GM12864 (cell line): ENCODE measurements at regions not wholly inside any gene's neighbourhood (a gene's known extent, or its start where the extent isn't known, plus 50 kb on each side); places are given as distances from the start of the nearest gene placed in this dataset.

Experiments
- DNase-seq: peaks from one replicate; pipeline ENCODE4 v3.0.0-alpha.2; 2011; ENCODE audit warnings: low read depth
- H3K4me3 ChIP-seq: 2 replicates; pipeline ENCODE4 v1.5.1; 2011; ENCODE audit warnings: mild to moderate bottlenecking, low read depth, low read length, control low read depth
- TF ChIP-seq, protein P1 (sequence below): IDR thresholded peaks from 2 replicates; pipeline ENCODE4 v1.5.1; 2011; ENCODE audit warnings: low read depth, mild to moderate bottlenecking, moderate library complexity, low read length, control low read depth, inconsistent platforms; ENCODE audit errors: missing control alignments

DNA sequence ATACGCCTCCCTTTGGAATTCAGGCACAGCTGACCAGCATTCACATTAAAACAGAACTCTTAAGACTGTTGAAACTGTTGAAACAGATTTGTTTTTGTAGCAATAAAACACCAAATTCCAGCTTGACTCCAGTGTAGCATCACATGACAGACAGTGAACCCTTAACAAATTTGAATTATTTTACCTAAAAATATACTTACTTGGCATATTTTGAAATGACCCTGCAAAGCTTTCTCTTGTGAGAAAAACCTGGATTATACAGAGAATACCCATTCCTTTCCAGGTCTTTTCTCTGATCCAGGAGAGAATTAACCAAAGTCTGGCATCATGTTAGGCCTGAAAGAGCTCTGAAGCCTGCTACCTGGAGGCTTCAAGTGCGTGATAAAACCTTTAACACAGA, 410.3 kb downstream of the FOXG1 start:
- TF ChIP-seq, protein P1, sequence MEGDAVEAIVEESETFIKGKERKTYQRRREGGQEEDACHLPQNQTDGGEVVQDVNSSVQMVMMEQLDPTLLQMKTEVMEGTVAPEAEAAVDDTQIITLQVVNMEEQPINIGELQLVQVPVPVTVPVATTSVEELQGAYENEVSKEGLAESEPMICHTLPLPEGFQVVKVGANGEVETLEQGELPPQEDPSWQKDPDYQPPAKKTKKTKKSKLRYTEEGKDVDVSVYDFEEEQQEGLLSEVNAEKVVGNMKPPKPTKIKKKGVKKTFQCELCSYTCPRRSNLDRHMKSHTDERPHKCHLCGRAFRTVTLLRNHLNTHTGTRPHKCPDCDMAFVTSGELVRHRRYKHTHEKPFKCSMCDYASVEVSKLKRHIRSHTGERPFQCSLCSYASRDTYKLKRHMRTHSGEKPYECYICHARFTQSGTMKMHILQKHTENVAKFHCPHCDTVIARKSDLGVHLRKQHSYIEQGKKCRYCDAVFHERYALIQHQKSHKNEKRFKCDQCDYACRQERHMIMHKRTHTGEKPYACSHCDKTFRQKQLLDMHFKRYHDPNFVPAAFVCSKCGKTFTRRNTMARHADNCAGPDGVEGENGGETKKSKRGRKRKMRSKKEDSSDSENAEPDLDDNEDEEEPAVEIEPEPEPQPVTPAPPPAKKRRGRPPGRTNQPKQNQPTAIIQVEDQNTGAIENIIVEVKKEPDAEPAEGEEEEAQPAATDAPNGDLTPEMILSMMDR: no peak
- no peak overlapping the region for H3K4me3 ChIP-seq
- no peak for DNase-seq

DNA sequence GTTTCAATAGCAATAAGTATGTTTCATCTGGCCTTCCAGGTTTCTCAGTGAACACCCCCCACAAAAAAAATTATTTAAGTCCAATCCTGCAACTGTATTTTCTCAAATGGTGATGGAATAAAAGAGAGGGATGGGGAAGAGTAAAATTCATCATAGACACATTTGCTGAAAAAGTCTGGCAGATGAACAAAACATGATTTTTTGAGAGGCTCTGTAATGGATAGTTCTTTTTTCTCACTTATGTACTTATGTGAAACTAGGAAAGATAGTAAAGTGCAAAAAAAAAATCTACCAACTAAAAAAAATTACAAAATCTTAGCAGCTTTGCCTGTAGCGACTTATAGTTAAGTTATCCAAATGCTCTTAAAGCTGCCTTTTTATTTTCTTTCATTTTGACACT, 412.4 kb downstream of the FOXG1 start:
- TF ChIP-seq, protein P1: no peak
- no peak overlapping the region for H3K4me3 ChIP-seq
- DNase-seq: no peak

DNA sequence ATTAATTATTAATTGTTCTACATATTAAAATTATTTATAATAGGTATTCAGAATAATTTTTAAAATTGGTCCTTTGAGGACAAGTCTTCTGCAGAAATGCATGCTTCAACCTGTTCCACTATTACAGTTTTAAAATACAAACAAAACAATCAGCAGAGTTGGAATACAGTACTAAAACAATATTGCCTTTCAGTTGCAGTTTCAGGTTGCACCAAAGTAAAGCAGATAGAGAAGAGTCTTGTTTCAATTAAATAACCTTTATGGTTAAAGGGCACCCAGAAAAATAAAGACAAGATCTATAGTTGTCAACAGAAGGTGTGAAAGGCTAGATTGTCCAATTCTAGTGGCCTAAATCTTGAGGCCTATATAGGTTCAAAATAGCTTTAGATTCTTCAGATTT, 424.5 kb downstream of the FOXG1 start:
- TF ChIP-seq, protein P1: no peak
- DNase-seq: no peak

DNA sequence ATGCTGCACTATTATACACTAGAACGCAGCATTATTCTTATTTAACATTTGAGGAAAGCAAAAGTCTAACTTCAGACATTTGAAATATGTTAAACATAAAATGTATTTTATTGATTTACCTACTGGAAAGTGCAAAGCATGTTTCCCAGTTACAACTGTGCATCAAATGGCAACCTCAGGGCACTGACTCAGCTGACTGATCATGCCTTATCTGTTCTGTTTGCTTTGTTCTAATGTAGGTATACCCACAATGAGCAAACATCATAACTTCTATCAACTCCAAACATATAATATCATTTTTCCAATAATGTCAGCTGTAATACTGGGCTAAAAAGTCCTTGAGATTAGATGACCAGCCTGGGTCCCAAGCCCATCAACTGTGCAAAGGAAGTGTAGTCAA, 431.0 kb downstream of the FOXG1 start:
- TF ChIP-seq, protein P1: no peak
- DNase-seq: no peak

More for the DNA sequence above, 424.5 kb downstream of the FOXG1 start:
- H3K4me3 ChIP-seq: no peak overlapping the region

DNA sequence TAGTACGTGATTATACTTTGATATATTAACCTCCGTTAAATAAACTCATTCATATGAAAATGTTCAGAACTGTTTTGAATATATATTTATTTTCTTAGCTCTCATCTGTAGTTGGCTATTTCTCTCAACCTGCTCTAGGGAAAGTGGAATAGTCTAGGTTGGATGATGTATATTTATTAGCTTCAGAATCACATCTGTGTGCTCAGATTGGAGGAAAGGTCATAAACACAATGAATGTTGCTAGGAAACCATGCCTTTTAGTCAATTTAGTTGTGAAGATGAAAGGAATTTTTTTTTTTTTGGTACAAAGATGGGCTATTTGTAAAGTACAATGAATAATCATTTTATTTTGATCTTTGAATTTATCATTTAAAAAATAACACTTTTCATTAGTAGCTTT, 439.1 kb downstream of the FOXG1 start:
- no peak for DNase-seq
- TF ChIP-seq, protein P1: no peak

More for the DNA sequence above, 431.0 kb downstream of the FOXG1 start:
- H3K4me3 ChIP-seq: no peak overlapping the region

DNA sequence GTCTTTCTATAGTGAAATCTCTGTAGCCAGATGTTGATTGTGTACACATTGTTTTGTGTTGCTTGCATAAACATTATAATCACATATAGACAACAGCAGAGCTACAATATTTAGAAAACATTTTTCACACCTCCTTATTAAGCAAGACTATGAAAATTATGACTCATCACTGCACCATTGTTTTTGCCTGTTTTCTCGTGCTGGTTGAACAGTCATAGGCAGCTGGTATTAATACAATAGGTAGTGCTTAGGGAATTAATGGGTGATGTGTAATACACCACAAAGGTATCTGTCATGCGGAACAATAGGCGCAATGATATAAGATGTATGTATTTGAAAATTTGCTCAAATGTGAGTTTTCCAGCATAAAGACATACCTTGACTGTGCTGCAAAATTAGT, 449.3 kb downstream of the FOXG1 start:
- DNase-seq: no peak
- TF ChIP-seq, protein P1: no peak

More for the DNA sequence above, 439.1 kb downstream of the FOXG1 start:
- no peak overlapping the region for H3K4me3 ChIP-seq

More for the DNA sequence above, 449.3 kb downstream of the FOXG1 start:
- H3K4me3 ChIP-seq: no peak overlapping the region
